Right atrium auricular region (tissue), 2 donors: ENCODE measurements at regions not wholly inside any gene's neighbourhood (a gene's known extent, or its start where the extent isn't known, plus 50 kb on each side); places are given as distances from the start of the nearest gene placed in this dataset.

Experiments used
- DNase-seq: peaks from one replicate; pipeline ENCODE4 v3.0.0-alpha.2; 2019; ENCODE audit warnings: low spot score
- H3K27ac ChIP-seq, 2 donors: fragments of 200-600 bp; sonication (generic); 1 replicate in 1 of 2; 2 replicates in 1 of 2; pipeline ENCODE4 v1.5.1; 2016 to 2019
- H3K27me3 ChIP-seq, 2 donors: fragments of 200-600 bp; sonication (generic); one replicate each; pipeline versions ENCODE4 v1.5.1 to v1.6.0; 2017 to 2019
- H3K36me3 ChIP-seq: fragments of 200-600 bp; sonication (generic); one replicate; pipeline ENCODE4 v1.5.1; 2016
- H3K4me1 ChIP-seq, 2 donors: fragments of 200-600 bp; sonication (generic); one replicate each; pipeline versions ENCODE4 v1.5.1 to v1.6.0; 2017 to 2019
- H3K4me3 ChIP-seq, 2 donors: fragments of 200-600 bp; sonication (generic); 1 replicate in 1 of 2; 2 replicates in 1 of 2; pipeline ENCODE4 v1.5.1; 2017 to 2019; ENCODE audit warnings: mild to moderate bottlenecking in 1 of 2, moderate library complexity in 1 of 2
- H3K9me3 ChIP-seq, 2 donors: fragments of 200-600 bp; sonication (generic); one replicate each; pipeline ENCODE4 v1.5.1; 2019
- CTCF ChIP-seq, 2 donors: fragments of 200-600 bp; sonication (generic); IDR thresholded peaks; one replicate each; pipeline ENCODE4 v1.5.1; 2019; ENCODE audit warnings: antibody characterized with exemption in 2 of 2

GRCh38 chr3:64432870-64433269, 207.6 kb upstream of the PRICKLE2 start:
- no peak for DNase-seq
- H3K27me3 ChIP-seq = no peaks in the 10 kb centered on the region
- TF ChIP-seq CTCF (IDR thresholded peaks at IDR 0.05) = no peak

GRCh38 chr3:64431526-64432091, 206.3 kb upstream of the PRICKLE2 start:
- no peak for TF ChIP-seq CTCF (IDR thresholded peaks at IDR 0.05)
- Histone ChIP-seq H3K4me1 (no peaks in the 10 kb centered on the region), H3K27me3 (no peaks in the 10 kb centered on the region), H3K9me3 (peaks cover 0 to 5% of the 10 kb centered on the region in 2 donors), H3K36me3 (no peaks in the 10 kb centered on the region), H3K27ac (no peak overlapping the region), H3K4me3 (no peak overlapping the region)
- DNase-seq = no peak

More at GRCh38 chr3:64432870-64433269, 207.6 kb upstream of the PRICKLE2 start:
- Histone ChIP-seq H3K9me3 (peaks cover 0 to 5% of the 10 kb centered on the region in 2 donors), H3K4me1 (no peaks in the 10 kb centered on the region), H3K27ac (no peak overlapping the region), H3K4me3 (no peak overlapping the region), H3K36me3 (no peaks in the 10 kb centered on the region)

- H3K36me3 ChIP-seq = no peaks in the 10 kb centered on the region
- H3K4me1 ChIP-seq = no peaks in the 10 kb centered on the region
- peaks cover 0 to 5% of the 10 kb centered on the region in 2 donors for H3K9me3 ChIP-seq
- no peak for DNase-seq
- no peak overlapping the region for H3K4me3 ChIP-seq
- H3K27ac ChIP-seq = no peak overlapping the region
- TF ChIP-seq CTCF (IDR thresholded peaks at IDR 0.05) = no peak
- H3K27me3 ChIP-seq = no peaks in the 10 kb centered on the region
Measured at GRCh38 chr3:64427671-64428070, 202.4 kb upstream of the PRICKLE2 start.

- TF ChIP-seq CTCF (IDR thresholded peaks at IDR 0.05) = no peak
- DNase-seq = no peak
- H3K27ac ChIP-seq = no peak overlapping the region
- no peaks in the 10 kb centered on the region for H3K27me3 ChIP-seq
- H3K9me3 ChIP-seq = peaks cover 0 to 5% of the 10 kb centered on the region in 2 donors
- H3K36me3 ChIP-seq = no peaks in the 10 kb centered on the region
- H3K4me1 ChIP-seq = no peaks in the 10 kb centered on the region
- no peak overlapping the region for H3K4me3 ChIP-seq
Measured at GRCh38 chr3:64426551-64426950, 201.3 kb upstream of the PRICKLE2 start.

- no peak overlapping the region for H3K4me3 ChIP-seq
- H3K36me3 ChIP-seq = no peaks in the 10 kb centered on the region
- no peaks in the 10 kb centered on the region for H3K4me1 ChIP-seq
- no peak for TF ChIP-seq CTCF (IDR thresholded peaks at IDR 0.05)
- DNase-seq = no peak
- no peaks in the 10 kb centered on the region for H3K9me3 ChIP-seq
- no peak overlapping the region for H3K27ac ChIP-seq
- no peaks in the 10 kb centered on the region for H3K27me3 ChIP-seq
Measured at GRCh38 chr3:64422932-64423331, 197.7 kb upstream of the PRICKLE2 start.

- no peak overlapping the region for H3K27ac ChIP-seq
- no peak for DNase-seq
- H3K4me1 ChIP-seq = no peaks in the 10 kb centered on the region
- H3K36me3 ChIP-seq = no peaks in the 10 kb centered on the region
- H3K27me3 ChIP-seq = no peaks in the 10 kb centered on the region
- H3K9me3 ChIP-seq = no peaks in the 10 kb centered on the region
- no peak overlapping the region for H3K4me3 ChIP-seq
- no peak for TF ChIP-seq CTCF (IDR thresholded peaks at IDR 0.05)
Measured at GRCh38 chr3:64422192-64422591, 196.9 kb upstream of the PRICKLE2 start.
